Epithelial cell of esophagus (primary cell): ENCODE measurements at regions not wholly inside any gene's neighbourhood (a gene's known extent, or its start where the extent isn't known, plus 50 kb on each side); places are given as distances from the start of the nearest gene placed in this dataset.

ENCODE experiments used
- DNase-seq: peaks from one replicate; pipeline ENCODE4 v3.0.0; 2010; ENCODE audit warnings: low read depth
- H3K4me3 ChIP-seq: 2 replicates; pipeline ENCODE4 v1.5.1; 2011; ENCODE audit warnings: mild to moderate bottlenecking, low read length, control low read depth
- CTCF ChIP-seq: IDR thresholded peaks from 2 replicates; pipeline ENCODE4 v1.5.1; 2011; ENCODE audit warnings: low read depth, mild to moderate bottlenecking, low read length, control low read depth, inconsistent platforms; ENCODE audit not compliant: insufficient read depth; ENCODE audit errors: missing control alignments

GRCh38 chr2:234245945-234246344 lies 195.4 kb downstream of the SPP2 start:
- H3K4me3 ChIP-seq: no peak overlapping the region
- DNase-seq: peak; percentile 83

DNA sequence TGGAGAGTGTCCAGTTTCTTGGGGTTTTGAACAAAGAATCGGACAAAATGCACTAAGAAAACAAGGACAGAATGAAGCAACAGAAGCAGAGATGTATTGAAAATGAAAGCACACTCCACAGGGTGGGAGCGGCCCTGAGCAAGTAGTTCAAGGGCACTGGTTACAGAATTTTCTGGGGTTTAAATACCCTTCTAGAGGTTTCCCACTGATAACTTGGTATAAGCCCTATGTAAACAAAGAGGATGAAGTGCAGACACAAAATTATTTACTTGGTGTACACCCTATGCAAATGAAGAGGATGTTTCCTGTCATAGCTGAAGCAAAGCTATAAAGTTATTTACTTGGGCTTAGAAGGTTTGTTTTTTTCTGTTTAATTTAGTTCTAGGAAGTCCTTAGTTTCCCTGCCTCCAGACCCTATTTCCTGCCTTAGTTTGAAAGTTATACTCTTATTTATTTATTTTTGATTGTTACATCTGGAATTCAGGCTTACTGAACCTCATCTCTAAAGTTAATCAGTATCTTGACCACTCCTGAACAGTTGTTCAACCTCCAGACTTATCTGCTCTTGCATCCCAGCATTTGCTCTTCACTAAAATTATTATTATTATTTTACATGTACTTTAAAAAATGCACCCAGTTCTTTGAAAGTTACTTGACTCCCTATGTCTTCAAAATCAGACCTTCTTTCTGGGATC lies 193.5 kb downstream of the SPP2 start:
- no peak for TF ChIP-seq CTCF
- DNase-seq: no peak
- H3K4me3 ChIP-seq: no peak overlapping the region

More at GRCh38 chr2:234245945-234246344, 195.4 kb downstream of the SPP2 start:
- no peak for TF ChIP-seq CTCF

DNA sequence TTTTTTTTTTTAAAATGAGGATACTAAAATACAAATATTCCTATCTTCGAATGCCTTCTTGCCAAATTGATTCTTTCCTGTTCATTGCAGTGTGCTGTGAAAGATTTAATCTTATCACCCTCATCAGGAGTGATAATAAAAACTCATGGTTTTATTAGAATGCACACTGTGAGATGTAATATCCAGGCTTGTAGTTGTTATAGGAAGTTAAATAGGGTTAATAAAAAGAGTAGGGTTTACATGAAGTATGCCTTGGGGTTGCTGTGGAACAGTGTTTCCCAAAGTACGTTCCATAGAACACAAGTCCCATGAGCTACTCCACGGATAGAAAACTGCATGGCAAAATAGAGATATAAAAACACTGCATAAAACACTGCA lies 191.9 kb downstream of the SPP2 start:
- no peak for TF ChIP-seq CTCF
- no peak overlapping the region for H3K4me3 ChIP-seq
- no peak for DNase-seq

GRCh38 chr2:234241656-234242458 lies 191.4 kb downstream of the SPP2 start:
- DNase-seq: peak; percentile 88

GRCh38 chr2:234240917-234241316 lies 190.4 kb downstream of the SPP2 start:
- DNase-seq: peak; percentile 73
- TF ChIP-seq CTCF: no peak
- H3K4me3 ChIP-seq: no peak overlapping the region

More at GRCh38 chr2:234241656-234242458, 191.4 kb downstream of the SPP2 start:
- H3K4me3 ChIP-seq: no peak overlapping the region
- TF ChIP-seq CTCF: no peak

DNA sequence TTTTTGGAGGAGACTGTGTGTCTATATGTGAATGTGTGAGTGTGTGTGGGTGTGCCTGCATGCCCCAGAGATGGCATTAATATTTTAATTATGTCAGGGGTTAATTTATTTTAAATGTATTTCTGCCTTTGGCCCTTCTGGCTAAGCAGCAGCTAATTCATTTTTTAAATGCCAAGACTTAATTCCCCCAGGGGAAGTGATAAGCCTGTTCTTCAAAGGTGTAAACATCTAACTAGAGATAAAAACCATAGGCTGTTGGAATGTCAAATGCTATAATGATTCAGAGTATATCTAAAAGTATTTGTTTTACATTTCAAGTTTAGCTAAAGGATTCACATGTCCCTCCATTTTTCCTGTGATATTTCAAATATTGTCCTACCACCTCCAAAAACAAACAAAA lies 184.7 kb downstream of the SPP2 start:
- DNase-seq: no peak
- TF ChIP-seq CTCF: no peak
- H3K4me3 ChIP-seq: no peak overlapping the region
